ENCODE measurements at regions not wholly inside any gene's neighbourhood (a gene's known extent, or its start where the extent isn't known, plus 50 kb on each side); places are given as distances from the start of the nearest gene placed in this dataset.
"Not testable (repeated sequence)": the region's sequence is repeated elsewhere in the genome, so short reads cannot be mapped to it uniquely, and the experiment has no call there.

DNA sequence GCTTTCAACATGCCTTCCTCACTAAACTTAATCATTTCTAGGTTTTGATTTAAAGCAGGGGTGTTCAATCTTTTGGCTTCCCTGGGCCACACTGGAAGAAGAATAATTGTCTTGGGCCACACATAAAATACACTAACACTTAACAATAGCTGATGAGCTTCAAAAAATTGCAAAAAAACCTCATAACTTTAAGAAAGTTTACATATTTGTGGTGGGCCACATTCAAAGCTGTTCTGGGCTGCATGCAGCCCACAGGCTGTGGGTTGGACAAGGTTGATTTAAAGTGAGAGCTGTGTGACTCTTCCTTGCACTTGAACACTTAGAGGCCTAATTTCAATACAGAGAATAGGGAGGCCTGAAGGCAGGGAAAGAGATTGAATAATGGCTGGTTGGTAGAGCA is 598.3 kb downstream of the EFNA5 start:
- no peak for DNase-seq (ENCODE audit: low read depth in 2 of 2)

DNA sequence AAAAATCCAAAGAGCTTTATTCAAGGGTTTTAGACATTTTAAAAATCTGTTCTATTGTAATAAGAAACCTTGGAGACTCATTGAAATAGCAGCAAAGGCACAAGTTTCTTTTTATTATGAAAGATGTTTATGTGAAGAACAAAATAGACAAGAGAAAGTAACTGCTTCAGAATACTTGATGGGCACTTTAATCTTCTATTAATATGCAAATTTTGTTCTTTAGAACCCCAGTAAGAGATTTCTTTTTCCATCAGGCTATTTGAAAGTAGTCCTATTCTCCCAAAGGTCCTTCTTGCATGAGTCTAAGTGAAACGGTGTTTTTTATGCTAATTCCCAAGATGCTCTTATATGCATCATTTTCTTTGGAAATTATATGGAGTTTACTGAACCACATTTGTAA is 602.0 kb downstream of the EFNA5 start:
- no peak for DNase-seq (ENCODE audit: low read depth in 2 of 2)

DNA sequence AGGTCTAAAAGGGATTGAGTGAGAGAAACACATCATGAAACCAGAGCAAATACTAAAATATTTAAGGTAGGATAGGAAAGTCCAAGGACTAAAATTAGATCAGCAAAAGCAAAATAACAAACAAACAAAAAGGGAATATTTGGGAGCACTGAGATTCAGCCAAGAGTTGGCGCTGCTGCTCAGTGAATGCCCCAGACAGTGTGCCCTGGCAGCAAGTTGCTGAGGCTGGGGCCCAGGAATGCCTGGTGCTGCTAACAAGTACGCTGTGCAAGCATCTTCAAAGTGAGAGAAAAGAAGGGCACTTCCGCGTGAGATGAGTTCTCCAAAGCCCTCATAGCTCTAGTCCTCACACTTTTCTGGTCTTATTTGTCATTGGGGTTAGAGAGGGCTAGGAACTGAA is 603.3 kb downstream of the EFNA5 start:
- DNase-seq (ENCODE audit: low read depth in 2 of 2), result no peak

DNA sequence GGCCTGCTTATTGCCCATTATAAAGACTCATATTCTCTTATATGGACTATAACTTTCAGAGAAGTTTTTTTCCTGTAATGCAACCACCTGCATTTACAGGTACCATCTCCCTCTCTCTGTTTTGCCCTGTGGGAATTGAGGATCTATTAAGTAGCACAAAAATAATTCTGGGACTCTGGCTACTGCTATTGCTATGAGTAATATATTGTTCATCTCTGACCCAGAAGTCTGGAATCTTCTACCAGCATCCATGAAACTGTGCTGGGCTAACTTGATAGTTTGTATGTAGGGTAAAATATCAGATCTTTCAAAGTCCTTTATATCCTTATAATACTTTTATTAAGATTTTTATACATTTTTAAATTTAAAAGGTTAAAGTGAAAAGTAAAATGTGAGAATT is 607.2 kb downstream of the EFNA5 start:
- DNase-seq (ENCODE audit: low read depth in 2 of 2), result no peak

DNA sequence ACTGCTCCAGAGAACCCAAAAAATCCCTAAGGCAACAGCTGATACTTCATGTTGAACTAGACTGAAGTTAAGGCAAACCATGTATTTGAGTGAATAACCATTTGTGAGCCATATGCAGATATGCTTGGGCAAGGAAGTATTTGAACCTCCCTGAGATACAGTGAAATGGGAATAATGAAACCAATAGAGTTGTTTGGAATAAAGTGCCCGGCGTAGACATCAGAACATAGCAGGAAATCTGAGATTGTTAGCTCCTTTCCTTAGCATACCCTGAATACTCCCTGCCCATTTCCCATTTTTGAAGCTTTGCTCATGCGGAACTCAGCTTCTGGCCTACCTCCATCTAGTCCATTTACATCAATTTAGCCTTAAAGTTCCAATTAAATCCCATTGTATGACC is 611.9 kb downstream of the EFNA5 start:
- no peak for DNase-seq (ENCODE audit: low read depth in 2 of 2)

DNA sequence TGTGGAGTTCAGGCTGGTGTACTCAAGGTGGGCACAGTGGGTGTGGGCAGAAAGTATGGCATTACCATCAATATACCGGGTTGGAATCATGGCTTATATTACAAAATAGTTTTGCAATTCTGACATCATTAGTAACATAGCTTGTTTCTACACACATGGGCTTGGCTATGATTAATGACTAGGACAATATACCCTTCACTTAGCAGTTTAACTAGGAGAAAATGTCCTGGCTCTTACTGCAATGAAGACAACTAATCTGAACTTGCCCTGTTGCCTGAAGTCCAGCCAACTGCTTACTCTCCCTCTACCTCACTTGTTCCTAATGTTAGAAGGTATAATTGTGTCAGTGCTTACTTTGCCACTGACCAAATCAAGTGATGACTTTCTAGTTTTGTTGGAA is 612.5 kb downstream of the EFNA5 start:
- no peak for DNase-seq (ENCODE audit: low read depth in 2 of 2)

DNA sequence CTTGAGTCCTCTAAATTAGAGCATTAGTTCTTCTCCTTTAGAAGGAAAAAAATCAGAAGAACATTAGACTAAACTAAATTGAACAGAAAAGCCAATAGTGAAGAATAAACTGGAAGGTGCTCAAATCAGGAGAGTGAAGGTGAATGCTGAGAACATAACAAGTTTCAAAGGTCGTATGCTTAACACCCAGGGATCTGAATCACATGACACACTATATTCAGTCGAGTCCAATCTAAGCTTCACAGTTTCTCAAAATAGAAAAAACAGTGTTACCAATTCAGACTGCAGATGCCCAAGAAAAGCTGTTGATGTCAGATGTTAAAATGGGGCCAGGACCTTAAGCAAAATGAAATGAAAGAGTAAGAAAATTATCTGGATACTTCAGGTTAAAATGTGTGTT is 614.5 kb downstream of the EFNA5 start:
- no peak for DNase-seq (ENCODE audit: low read depth in 2 of 2)

DNA sequence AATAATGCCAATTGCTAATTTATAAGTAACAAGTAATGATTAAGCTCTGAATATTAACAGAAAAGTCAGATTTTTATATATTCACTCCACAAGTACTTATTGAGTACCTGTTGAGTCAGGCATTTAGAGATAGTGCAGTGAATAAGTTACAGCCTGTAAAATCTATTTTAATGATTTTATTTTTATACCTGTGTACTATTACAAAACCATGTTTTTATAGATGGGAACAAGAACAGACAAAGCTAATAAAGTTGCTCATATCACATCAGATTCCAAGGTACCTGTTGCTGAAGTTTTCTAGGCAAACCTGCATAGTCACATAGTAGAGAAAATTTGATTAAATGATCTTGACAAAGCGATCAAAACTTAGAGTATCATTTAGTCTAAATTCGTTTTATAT is 623.7 kb downstream of the EFNA5 start:
- no peak for DNase-seq (ENCODE audit: low read depth in 2 of 2)

DNA sequence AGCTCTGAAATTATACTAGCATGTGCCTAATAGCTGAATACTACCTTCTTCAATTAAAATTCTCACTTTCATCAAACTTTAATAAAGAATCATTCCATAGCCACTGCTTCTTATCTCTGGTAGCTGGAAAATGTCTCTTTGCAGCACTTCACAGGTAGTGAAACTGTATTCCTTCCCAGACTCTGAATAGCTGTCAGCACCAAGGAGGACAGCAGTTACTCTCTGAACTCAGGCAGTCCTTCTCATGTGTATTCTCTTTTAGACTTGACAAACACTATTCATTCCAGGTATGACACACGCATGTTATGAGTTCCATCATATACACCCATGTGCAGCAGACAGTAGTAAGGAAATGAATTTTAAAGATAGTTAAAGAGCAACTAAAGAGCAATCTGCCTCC is 627.1 kb downstream of the EFNA5 start:
- no peak for DNase-seq (ENCODE audit: low read depth in 2 of 2)

DNA sequence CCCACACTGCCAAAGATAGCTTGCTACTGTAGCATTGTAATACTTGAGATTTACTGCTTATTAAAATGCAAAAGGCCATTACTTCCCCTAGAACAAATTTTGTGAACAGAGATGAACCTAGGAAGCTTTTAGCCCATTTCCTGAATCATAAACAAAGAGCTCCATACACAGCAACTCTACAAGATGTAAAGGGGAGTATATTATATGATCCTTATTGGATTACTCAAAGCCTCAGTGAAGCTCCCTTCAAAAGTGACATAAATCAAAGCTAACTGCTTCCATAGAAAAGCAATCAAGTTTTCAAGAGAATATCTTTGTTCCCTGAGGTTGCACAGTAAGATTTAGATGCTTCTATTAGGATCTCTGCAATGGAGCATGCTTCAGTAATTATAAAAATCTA is 629.8 kb downstream of the EFNA5 start:
- DNase-seq (ENCODE audit: low read depth in 2 of 2), result no peak

DNA sequence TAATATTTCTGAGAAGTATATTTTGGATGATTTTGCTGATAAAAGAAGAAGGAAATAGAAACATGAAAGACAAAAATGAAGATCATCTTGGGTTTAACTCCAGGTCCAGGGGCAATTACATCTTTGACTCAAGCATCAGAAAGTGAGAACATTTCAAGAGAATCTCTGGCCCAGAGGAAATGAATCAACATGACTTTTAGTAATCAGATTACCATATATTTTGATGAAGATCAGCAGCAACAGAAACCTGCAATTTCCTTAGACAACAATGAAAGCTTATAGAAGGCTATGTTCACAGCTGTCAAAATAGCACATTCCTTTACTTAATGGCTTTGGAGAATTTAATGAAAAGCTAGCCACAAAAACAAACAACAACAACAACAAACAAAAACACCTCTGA is 638.1 kb downstream of the EFNA5 start:
- DNase-seq (ENCODE audit: low read depth in 2 of 2), result no peak

DNA sequence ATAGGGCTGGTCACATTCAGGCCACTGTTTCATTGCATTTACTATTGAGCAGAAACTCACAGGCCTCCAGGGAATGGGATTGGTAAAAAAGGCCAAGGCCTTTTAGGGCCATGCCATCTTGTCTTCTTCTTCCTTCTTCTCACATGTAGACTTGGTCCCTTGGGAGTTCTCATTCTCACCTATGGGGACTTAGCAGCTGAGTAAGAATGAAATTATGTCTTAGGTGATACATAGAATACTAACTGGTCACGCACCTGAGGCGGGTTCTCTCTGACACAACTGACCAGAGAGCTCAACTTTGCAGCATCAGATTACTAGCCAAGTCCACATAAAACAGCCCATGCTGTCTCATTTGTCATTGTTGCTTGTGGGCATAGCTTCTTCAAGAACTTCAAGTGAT is 641.8 kb downstream of the EFNA5 start:
- DNase-seq (ENCODE audit: low read depth in 2 of 2), result no peak

DNA sequence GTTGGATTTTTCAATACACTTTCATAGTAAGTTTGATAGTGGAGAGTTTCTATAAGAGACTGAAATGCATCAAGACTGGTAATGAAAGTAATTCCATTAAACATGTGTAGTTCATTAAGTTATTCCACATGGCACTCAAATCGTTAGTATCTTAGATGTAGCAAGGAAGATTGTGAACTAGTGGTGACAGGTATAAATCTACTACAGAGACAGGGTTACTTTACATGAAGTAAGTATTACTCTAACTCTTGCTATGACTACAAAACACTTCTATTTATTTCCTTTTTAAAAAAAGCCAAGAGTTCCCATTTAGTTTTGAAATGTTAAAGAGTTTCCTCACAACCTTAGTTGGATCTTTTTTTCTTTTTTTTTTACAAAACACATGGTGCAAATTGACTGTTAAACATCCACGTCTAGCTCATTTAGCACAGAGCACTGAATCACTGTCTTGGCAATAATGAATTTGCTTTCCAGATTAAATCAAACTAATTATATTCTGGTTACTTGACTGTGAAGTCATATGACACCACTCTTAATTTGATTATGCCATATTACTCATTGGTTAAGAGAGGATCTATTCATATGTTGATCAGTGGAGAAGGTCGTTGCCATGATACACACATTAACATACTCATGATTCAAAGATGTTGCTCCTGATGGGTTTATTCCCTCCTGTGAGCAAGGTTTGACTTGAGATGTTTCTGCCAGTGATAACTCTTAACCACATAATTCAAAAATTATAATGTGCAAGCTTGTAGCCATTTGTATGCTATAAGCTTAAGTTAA is 644.8 kb downstream of the EFNA5 start:
- DNase-seq (ENCODE audit: low read depth in 2 of 2), result no peak

DNA sequence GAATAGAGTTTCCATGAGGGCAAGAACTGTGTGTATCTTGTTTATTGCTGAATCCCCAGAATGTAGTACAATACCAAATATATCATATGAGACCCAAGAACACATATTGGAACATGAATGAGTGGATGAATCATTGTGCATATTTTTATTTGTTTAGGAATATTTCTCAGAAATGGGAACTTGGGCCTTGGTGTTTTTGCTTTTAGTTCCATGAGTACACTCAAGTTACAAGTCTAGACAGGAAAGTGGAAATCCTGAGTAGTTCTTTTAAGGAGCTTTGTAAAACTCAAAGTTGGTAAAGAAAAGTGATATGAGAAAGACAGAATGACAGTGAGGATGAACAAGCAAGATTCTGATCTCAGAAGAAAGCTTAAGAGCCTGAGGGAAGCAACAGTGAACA is 647.0 kb downstream of the EFNA5 start:
- DNase-seq (ENCODE audit: low read depth in 2 of 2), result no peak

DNA sequence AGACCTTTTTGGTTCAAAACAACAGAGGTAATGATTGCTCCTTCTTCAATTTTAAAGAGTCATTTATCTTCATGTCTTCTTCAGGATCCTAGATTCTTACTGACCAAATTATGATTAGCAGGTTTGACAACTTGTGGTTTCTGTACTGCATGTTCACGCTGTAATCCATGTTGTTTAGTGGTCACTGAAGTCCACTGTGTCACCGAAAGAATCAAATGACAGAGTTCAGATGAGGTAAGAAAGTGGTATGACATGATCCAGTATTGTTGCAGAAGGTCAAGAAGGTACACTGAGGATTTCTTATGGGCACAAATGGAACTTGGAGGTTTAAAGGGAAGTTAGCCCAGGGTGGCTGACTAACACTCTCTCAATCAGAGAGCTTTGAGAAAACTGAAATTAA is 649.2 kb downstream of the EFNA5 start:
- DNase-seq (ENCODE audit: low read depth in 2 of 2), result no peak

DNA sequence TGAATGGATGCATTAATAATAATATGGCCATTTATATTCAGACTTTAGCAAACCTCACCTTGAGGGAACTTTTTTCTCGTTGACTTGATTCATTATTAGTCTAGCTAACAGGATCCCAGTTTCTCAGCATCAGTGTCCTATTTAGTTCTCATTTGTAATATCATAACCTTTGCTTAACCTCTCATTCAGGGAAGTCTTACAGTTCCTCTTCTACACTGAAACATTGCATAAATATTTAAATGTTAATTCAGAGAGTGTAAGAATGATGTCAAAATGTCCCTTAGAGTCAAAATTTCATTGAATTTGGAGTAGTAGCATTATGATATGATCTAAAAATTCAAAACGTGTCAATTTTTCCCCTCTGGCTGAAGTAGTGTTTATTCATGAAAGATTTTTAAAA is 650.1 kb downstream of the EFNA5 start:
- no peak for DNase-seq (ENCODE audit: low read depth in 2 of 2)

DNA sequence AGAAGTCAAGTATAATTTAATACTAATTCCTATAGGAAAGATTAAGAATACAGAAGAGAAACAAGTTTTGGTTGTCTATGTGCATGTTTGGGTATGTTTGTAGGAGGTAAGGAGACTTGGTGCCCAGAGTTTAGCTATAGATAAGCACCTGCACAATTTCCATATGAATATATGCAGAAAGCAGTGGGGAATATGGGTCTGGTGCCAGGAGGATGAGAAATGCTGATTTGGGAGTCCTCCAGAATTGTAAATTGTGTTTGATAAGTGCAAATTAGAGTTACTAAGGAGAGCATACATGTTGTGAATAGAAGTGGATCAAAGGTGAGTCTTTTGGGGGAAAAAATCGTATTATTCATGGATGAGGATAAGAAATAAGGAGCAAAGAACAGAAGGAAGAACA is 653.1 kb downstream of the EFNA5 start:
- DNase-seq (ENCODE audit: low read depth in 2 of 2), result no peak

DNA sequence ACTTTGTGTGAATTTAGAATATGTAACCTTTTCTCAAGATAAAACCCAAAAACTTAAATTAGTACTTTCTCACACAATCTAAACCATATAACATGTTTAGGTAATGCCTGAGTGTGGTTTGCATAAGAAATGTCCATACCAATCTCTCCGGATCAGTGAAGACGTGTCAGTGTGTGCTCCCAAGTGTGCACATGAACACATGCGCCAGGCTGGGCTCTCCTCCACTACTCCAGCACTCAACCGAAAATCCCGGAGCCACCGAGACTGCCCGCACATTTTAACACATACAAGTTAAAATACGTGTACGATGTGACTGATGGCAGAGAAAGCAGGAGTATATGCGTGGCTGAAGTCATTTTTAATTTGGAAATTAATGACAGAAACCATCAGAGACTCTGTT is 658.4 kb downstream of the EFNA5 start:
- DNase-seq (ENCODE audit: low read depth in 2 of 2), result no peak

DNA sequence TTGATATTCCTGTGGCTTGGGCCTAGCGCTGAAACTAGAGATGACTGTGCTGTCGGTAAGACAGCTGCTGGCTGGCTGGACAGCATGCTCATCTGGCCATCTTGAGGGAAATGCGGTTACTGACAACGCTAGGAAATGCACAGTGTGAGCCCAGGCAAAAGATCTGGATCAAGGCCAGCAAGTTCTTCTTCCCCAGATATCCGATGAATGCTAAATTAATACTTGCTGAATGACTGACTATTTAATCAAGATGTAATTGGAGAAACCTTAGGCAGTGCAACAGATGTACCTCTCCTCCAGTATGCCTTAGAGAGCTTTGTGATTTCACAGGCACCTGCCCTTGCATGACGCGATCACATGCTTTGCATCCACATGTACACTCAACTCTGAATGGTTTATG is 659.1 kb downstream of the EFNA5 start:
- DNase-seq (ENCODE audit: low read depth in 2 of 2), result no peak

DNA sequence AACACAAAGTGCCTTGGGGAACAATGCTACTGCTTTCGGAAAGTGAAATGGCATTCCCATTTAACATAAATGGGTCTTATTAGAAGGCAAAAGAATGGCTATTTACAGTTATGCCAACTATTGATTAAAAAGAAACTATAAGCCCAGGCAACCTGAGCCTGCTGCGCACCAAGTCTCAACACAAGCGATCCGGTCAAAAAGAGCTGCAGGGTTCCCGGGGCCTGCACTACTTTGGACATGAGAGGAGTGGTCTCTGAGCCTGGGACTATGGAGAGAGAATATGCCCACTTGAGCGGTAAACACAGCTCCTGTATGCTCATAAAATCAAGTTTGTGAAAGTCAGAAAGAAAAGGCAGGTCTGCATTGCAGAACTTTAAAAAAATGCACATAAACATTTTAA is 660.7 kb downstream of the EFNA5 start:
- no peak for DNase-seq (ENCODE audit: low read depth in 2 of 2)

DNA sequence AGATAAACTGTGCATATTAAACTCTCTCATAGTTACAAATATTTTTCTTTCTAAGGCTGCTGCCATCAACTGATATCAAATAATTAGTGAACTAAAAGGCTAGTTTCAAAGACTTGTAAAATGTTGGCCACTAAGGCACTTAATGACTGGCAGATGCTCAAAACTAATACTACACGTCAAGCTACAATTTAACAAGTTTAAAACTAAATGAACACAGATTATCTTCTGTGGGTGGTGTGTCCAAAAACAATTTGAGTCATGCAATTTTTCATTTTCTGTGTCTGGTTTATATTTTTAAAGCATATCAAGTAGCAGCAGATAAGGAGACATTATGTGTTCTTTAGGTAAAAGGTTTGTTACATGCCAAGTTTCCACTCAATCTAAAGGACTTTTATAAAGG is 665.1 kb downstream of the EFNA5 start:
- DNase-seq (ENCODE audit: low read depth in 2 of 2), result no peak

DNA sequence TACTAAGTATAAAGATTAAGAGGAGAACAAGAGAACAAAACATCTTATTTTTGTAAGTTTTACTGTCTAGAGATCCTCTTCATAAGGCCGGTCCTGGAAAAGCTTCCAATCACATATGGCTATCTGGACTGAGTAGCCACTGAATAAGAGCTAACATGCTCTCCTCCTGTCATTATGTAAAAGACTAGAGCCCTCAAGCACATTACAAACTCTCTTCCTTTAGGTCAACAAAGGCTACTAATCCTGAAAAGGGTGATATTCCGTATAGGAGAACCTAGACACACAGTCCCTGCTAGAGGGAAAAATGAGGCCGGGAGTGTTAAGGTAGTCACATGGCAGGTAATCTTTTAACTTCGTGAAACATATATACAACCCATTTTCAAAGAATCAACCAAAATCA is 665.6 kb downstream of the EFNA5 start:
- no peak for DNase-seq (ENCODE audit: low read depth in 2 of 2)

DNA sequence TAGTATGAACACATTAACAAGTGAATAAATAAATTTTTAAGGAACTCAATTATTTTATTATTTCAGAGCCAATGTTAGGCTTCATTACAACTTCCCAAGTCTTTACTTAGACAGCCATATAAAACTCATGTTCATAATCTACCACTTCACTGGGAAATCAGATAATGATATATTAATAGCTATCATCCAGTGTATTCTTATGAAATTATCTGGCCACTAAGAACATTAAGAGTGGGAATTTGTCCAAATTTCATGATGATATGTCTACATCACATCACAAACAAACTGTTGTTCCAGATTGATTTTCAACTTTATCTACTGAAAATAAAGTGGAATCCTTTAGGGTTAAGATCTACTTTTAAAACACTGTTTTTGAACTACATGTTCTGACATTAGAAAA is 668.6 kb downstream of the EFNA5 start:
- no peak for DNase-seq (ENCODE audit: low read depth in 2 of 2)

DNA sequence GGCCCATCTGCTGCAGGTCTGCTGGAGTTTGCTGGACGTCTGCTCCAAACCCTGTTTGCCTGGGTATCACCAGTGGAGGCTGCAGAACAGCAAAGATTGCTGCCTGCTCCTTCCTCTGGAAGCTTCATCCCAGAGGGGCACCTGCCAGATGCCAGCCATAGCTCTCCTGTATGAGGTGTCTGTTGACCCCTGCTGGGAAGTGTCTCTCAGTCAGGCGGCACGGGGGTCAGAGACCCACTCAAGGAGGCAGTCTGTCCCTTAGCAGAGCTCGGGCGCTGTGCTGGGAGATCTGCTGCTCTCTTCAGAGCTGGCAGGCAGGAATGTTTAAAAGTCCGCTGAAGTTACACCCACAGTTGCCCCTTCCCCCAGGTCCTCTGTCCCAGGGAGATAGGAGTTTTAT is 671.2 kb downstream of the EFNA5 start:
- DNase-seq (ENCODE audit: low read depth in 2 of 2), result not testable (repeated sequence)

Measured in stimulated activated CD8-positive, alpha-beta memory T cell treated with anti-CD3 and anti-CD28 coated beads, Interleukin-2, amount 100 ng/mL, for 48 hours (primary cell).